Upper lobe of left lung (tissue), 6 donors: ENCODE measurements at regions not wholly inside any gene's neighbourhood (a gene's known extent, or its start where the extent isn't known, plus 50 kb on each side); places are given as distances from the start of the nearest gene placed in this dataset.

Experiments
- ATAC-seq, 2 donors: fragments of 200-7000 bp; cut with Tn5 transposase; one replicate each; pipeline ENCODE4 v1.9.1; 2022; ENCODE audit warnings: mild to moderate bottlenecking in 2 of 2, moderate library complexity in 2 of 2; ENCODE audit not compliant: low FRiP score in 2 of 2
- DNase-seq, 2 donors: peaks; one replicate each; pipeline ENCODE4 v3.0.0-alpha.2; 2019 to 2020
- H3K27ac ChIP-seq, 4 donors: fragments of 200-600 bp; sonication (generic); one replicate each; pipeline ENCODE4 v1.5.1; 2016 to 2019
- H3K27me3 ChIP-seq, 4 donors: fragments of 200-600 bp; sonication (generic); one replicate each; pipeline ENCODE4 v1.5.1; 2017 to 2019
- H3K36me3 ChIP-seq, 4 donors: fragments of 200-600 bp; sonication (generic); one replicate each; pipeline ENCODE4 v1.5.1; 2016 to 2019
- H3K4me1 ChIP-seq, 4 donors: fragments of 200-600 bp; sonication (generic); one replicate each; pipeline ENCODE4 v1.5.1; 2018 to 2019
- H3K4me3 ChIP-seq, 4 donors: fragments of 200-600 bp; sonication (generic); one replicate each; pipeline ENCODE4 v1.5.1; 2017 to 2019; ENCODE audit warnings: mild to moderate bottlenecking in 2 of 4, moderate library complexity in 1 of 4
- H3K9me3 ChIP-seq, 4 donors: fragments of 200-600 bp; sonication (generic); one replicate each; pipeline ENCODE4 v1.5.1; 2018 to 2019
- EP300 ChIP-seq, 4 donors: sonication (generic); formaldehyde crosslinking; IDR thresholded peaks; one replicate each; pipeline ENCODE4 v1.5.1; 2017; ENCODE audit warnings: antibody characterized with exemption in 4 of 4, control low read depth in 2 of 4
- POLR2A ChIP-seq, 4 donors: fragments of 450-650 bp; IDR thresholded peaks; one replicate each; pipeline ENCODE4 v1.5.1; 2016 to 2017; ENCODE audit warnings: antibody characterized with exemption in 4 of 4, mild to moderate bottlenecking in 2 of 4
- POLR2AphosphoS5 ChIP-seq, 2 donors: sonication (generic); formaldehyde crosslinking; IDR thresholded peaks; one replicate each; pipeline ENCODE4 v1.5.1; 2017; ENCODE audit warnings: antibody characterized with exemption in 2 of 2
- WGBS, 2 donors: methylation state at CpG; one replicate each; pipeline ENCODE4 v1.1.5; 2017 to 2018; 5-methylcytosine and 5-hydroxymethylcytosine counted together
- TF ChIP-seq, protein P1 (sequence below), 6 experiments: fragments of 450-650 bp in 4 of 6; fragments of 200-600 bp in 2 of 6; sonication (generic) in 2 of 6; IDR thresholded peaks; one replicate each; pipeline ENCODE4 v1.5.1; 2016 to 2019; ENCODE audit warnings: antibody characterized with exemption in 6 of 6
- donor health status: DM: no; HTN: no; CAD: no; lungs with moderate emphysema.
- donor health status: DM: no; HTN: yes; CAD: no; lungs with severe emphysema.

- Histone ChIP-seq H3K4me1 (no peaks in the 10 kb centered on the region), H3K36me3 (no peaks in the 10 kb centered on the region), H3K27me3 (no peaks in the 10 kb centered on the region), H3K27ac (no peak overlapping the region), H3K9me3 (no peaks in the 10 kb centered on the region), H3K4me3 (no peak overlapping the region)
- DNase-seq (no peak), ATAC-seq (no peak)
- 68 to 83% methylated on average over 3 of the region's 3 CpGs for WGBS, 2 donors
- TF ChIP-seq POLR2AphosphoS5 (IDR thresholded peaks at IDR 0.05) (no peak), EP300 (IDR thresholded peaks at IDR 0.05) (no peak), POLR2A (IDR thresholded peaks at IDR 0.05) (no peak)
- TF ChIP-seq, protein P1, sequence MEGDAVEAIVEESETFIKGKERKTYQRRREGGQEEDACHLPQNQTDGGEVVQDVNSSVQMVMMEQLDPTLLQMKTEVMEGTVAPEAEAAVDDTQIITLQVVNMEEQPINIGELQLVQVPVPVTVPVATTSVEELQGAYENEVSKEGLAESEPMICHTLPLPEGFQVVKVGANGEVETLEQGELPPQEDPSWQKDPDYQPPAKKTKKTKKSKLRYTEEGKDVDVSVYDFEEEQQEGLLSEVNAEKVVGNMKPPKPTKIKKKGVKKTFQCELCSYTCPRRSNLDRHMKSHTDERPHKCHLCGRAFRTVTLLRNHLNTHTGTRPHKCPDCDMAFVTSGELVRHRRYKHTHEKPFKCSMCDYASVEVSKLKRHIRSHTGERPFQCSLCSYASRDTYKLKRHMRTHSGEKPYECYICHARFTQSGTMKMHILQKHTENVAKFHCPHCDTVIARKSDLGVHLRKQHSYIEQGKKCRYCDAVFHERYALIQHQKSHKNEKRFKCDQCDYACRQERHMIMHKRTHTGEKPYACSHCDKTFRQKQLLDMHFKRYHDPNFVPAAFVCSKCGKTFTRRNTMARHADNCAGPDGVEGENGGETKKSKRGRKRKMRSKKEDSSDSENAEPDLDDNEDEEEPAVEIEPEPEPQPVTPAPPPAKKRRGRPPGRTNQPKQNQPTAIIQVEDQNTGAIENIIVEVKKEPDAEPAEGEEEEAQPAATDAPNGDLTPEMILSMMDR (IDR thresholded peaks at IDR 0.05), result no peak
Observed at GRCh38 chr15:61534986-61535385, 305.9 kb upstream of the RORA start.

GRCh38 chr15:61530769-61531168 lies 301.7 kb upstream of the RORA start:
- DNase-seq, result no peak
- H3K4me3 ChIP-seq, result no peak overlapping the region
- TF ChIP-seq POLR2A (IDR thresholded peaks at IDR 0.05) (no peak), POLR2AphosphoS5 (IDR thresholded peaks at IDR 0.05) (no peak), EP300 (IDR thresholded peaks at IDR 0.05) (no peak)
- TF ChIP-seq, protein P1 (IDR thresholded peaks at IDR 0.05), result no peak
- H3K27ac ChIP-seq, result no peak overlapping the region
- no peaks in the 10 kb centered on the region for H3K4me1 ChIP-seq
- ATAC-seq, result no peak
- no peaks in the 10 kb centered on the region for H3K36me3 ChIP-seq
- 59 to 68% methylated on average over 2 of the region's 2 CpGs for WGBS, 2 donors
- H3K27me3 ChIP-seq, result no peaks in the 10 kb centered on the region
- H3K9me3 ChIP-seq, result no peaks in the 10 kb centered on the region

DNA sequence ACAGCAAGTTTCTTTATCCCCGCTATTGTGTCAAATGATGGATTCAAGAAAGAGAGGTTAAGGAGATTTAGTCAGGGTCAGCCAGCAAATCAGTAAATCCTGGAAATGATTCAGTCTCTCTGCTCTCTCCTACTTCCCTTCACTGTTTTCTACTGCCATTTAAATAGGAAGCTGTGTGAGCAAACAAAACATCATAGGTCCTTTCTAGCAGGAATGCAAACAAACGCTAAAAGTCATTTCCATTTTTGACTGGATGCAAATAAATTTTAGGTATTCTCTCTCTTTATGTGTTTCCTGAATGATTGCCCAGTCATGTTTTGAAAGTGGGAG lies 299.4 kb upstream of the RORA start:
- ATAC-seq (no peak), DNase-seq (no peak)
- no peak overlapping the region for H3K4me3 ChIP-seq
- no peaks in the 10 kb centered on the region for H3K36me3 ChIP-seq
- no peaks in the 10 kb centered on the region for H3K9me3 ChIP-seq
- H3K27ac ChIP-seq, result no peak overlapping the region
- no peaks in the 10 kb centered on the region for H3K27me3 ChIP-seq
- 23 to 43% methylated on average over 2 of the region's 2 CpGs for WGBS, 2 donors
- TF ChIP-seq POLR2A (IDR thresholded peaks at IDR 0.05) (no peak), EP300 (IDR thresholded peaks at IDR 0.05) (no peak), POLR2AphosphoS5 (IDR thresholded peaks at IDR 0.05) (no peak)
- TF ChIP-seq, protein P1 (IDR thresholded peaks at IDR 0.05), result no peak
- no peaks in the 10 kb centered on the region for H3K4me1 ChIP-seq

DNA sequence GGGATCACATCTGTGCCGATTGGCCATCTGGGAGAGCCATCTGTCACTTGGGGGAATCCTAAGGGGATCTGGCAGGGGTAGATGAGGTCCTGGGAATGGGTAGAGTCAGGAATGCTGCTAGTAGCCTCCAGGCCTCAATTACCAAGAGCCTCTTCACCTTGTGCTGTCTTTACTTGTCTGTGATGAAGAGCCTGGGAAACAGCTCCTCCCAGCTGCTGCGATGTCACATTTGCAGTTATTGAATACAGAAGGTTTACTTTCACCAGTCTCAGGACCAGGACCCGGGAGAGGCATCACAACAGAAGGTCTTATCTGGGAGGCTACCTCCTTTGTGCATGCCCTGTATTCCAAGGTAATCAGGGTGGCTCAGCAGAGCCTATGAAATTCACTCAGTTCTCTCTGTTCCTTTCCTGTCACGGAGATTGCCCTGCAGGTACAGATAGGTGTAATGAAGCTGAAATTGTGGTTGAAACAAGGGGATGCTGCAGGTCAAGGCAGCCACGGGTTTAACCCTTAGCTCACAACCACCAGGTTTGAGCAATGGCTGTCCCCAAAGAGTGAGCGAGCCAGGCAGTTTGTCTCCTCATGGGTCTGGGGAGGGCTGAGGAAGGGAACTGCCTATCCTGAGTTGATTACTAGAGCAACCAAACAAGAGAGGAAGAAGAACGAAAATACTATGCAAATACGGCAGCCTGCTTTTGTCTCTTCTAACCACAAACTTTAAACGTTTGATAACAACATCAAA lies 298.9 kb upstream of the RORA start:
- 54 to 56% methylated on average over 9 of the region's 9 CpGs for WGBS, 2 donors
- no peak for DNase-seq
- Histone ChIP-seq H3K4me1 (no peaks in the 10 kb centered on the region), H3K27ac (no peak overlapping the region), H3K27me3 (no peaks in the 10 kb centered on the region), H3K9me3 (no peaks in the 10 kb centered on the region), H3K36me3 (no peaks in the 10 kb centered on the region), H3K4me3 (no peak overlapping the region)
- TF ChIP-seq EP300 (IDR thresholded peaks at IDR 0.05) (no peak), POLR2A (IDR thresholded peaks at IDR 0.05) (no peak), POLR2AphosphoS5 (IDR thresholded peaks at IDR 0.05) (no peak)
- TF ChIP-seq, protein P1 (IDR thresholded peaks at IDR 0.05), result no peak
- ATAC-seq, result no peak

DNA sequence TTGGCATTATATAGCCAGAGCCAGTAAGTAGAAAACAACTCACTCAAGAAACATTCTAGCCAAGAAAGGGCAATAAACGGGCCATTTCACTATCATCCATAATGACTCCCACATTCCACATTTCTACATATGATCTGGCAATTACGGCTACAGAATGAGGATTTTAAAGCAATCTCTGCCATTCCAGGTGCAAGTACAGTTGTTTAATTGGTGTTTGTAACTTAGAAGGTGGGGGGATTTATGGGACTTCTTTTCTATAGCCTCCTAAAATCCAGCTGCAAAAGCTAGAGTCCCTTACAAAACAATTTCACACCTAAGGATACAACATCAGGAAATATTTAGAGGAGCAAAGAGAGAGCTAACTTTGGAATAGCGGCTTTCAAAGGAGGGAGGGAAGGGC lies 295.4 kb upstream of the RORA start:
- no peak for DNase-seq
- TF ChIP-seq POLR2AphosphoS5 (IDR thresholded peaks at IDR 0.05) (no peak), EP300 (IDR thresholded peaks at IDR 0.05) (no peak), POLR2A (IDR thresholded peaks at IDR 0.05) (no peak)
- TF ChIP-seq, protein P1 (IDR thresholded peaks at IDR 0.05), result no peak
- Histone ChIP-seq H3K36me3 (no peaks in the 10 kb centered on the region), H3K27ac (no peak overlapping the region), H3K4me1 (no peaks in the 10 kb centered on the region), H3K27me3 (no peaks in the 10 kb centered on the region), H3K4me3 (no peak overlapping the region), H3K9me3 (no peaks in the 10 kb centered on the region)
- 68 to 77% methylated on average over 3 of the region's 3 CpGs for WGBS, 2 donors
- ATAC-seq, result no peak
